BE2C (cell line): ENCODE measurements at regions not wholly inside any gene's neighbourhood (a gene's known extent, or its start where the extent isn't known, plus 50 kb on each side); places are given as distances from the start of the nearest gene placed in this dataset.

ENCODE experiments used
- DNase-seq: peaks from one replicate; pipeline ENCODE4 v3.0.0-alpha.2; 2020
- H3K27me3 ChIP-seq: fragments of 250-450 bp; sonication (Bioruptor Pico); 2 replicates; pipeline ENCODE4 v1.5.1; 2020; ENCODE audit warnings: mild to moderate bottlenecking
- H3K36me3 ChIP-seq: fragments of 250-450 bp; sonication (Bioruptor Pico); 2 replicates; pipeline ENCODE4 v1.5.1; 2020; ENCODE audit warnings: mild to moderate bottlenecking
- H3K4me1 ChIP-seq: fragments of 250-450 bp; sonication (Bioruptor Pico); 2 replicates; pipeline ENCODE4 v1.5.1; 2020
- H3K4me3 ChIP-seq: 2 replicates; pipeline ENCODE4 v1.5.1; 2011; ENCODE audit warnings: low read depth, low read length
- H3K9me3 ChIP-seq: fragments of 250-450 bp; sonication (Bioruptor Pico); 2 replicates; pipeline ENCODE4 v1.5.1; 2020
- CTCF ChIP-seq: IDR thresholded peaks from 2 replicates; pipeline ENCODE4 v1.5.1; 2012; ENCODE audit warnings: mild to moderate bottlenecking, low read depth, low read length

- H3K4me1 ChIP-seq, result no peaks in the 10 kb centered on the region
- DNase-seq, result no peak
- no peak overlapping the region for H3K4me3 ChIP-seq
- H3K36me3 ChIP-seq, result no peaks in the 10 kb centered on the region
- H3K9me3 ChIP-seq, result no peaks in the 10 kb centered on the region
- H3K27me3 ChIP-seq, result no peaks in the 10 kb centered on the region
- TF ChIP-seq CTCF, result no peak
Observed at GRCh38 chr12:127194176-127194575, 1072.8 kb upstream of the TMEM132C start.

GRCh38 chr12:127205781-127206555 is 1061.0 kb upstream of the TMEM132C start:
- DNase-seq, result no peak
- no peaks in the 10 kb centered on the region for H3K4me1 ChIP-seq
- H3K27me3 ChIP-seq, result no peaks in the 10 kb centered on the region
- no peaks in the 10 kb centered on the region for H3K36me3 ChIP-seq
- no peak for TF ChIP-seq CTCF
- H3K4me3 ChIP-seq, result no peak overlapping the region
- H3K9me3 ChIP-seq, result no peaks in the 10 kb centered on the region

GRCh38 chr12:127209318-127209717 is 1057.7 kb upstream of the TMEM132C start:
- Histone ChIP-seq H3K36me3 (no peaks in the 10 kb centered on the region), H3K4me1 (no peaks in the 10 kb centered on the region), H3K4me3 (no peak overlapping the region), H3K27me3 (no peaks in the 10 kb centered on the region), H3K9me3 (no peaks in the 10 kb centered on the region)
- DNase-seq, result no peak
- TF ChIP-seq CTCF, result no peak

- H3K27me3 ChIP-seq, result no peaks in the 10 kb centered on the region
- no peak for TF ChIP-seq CTCF
- H3K4me1 ChIP-seq, result no peaks in the 10 kb centered on the region
- no peak overlapping the region for H3K4me3 ChIP-seq
- H3K9me3 ChIP-seq, result no peaks in the 10 kb centered on the region; the same call in 1 of the 2 replicates
- no peak for DNase-seq
- H3K36me3 ChIP-seq, result no peaks in the 10 kb centered on the region
Observed at GRCh38 chr12:127214186-127214585, 1052.8 kb upstream of the TMEM132C start.

GRCh38 chr12:127223011-127223410 is 1044.0 kb upstream of the TMEM132C start:
- TF ChIP-seq CTCF, result no peak
- no peak overlapping the region for H3K4me3 ChIP-seq
- no peaks in the 10 kb centered on the region for H3K27me3 ChIP-seq
- no peaks in the 10 kb centered on the region for H3K4me1 ChIP-seq
- H3K36me3 ChIP-seq, result no peaks in the 10 kb centered on the region
- no peak for DNase-seq
- H3K9me3 ChIP-seq, result no peaks in the 10 kb centered on the region; the same call in none of the 2 replicates

GRCh38 chr12:127223731-127224130 is 1043.2 kb upstream of the TMEM132C start:
- H3K27me3 ChIP-seq, result no peaks in the 10 kb centered on the region
- no peak for TF ChIP-seq CTCF
- no peaks in the 10 kb centered on the region for H3K4me1 ChIP-seq
- no peaks in the 10 kb centered on the region for H3K36me3 ChIP-seq
- no peak for DNase-seq
- no peaks in the 10 kb centered on the region; the same call in none of the 2 replicates for H3K9me3 ChIP-seq
- H3K4me3 ChIP-seq, result no peak overlapping the region
